22Rv1 (cell line): ENCODE measurements at regions not wholly inside any gene's neighbourhood (a gene's known extent, or its start where the extent isn't known, plus 50 kb on each side); places are given as distances from the start of the nearest gene placed in this dataset.

Experiments used
- H3K27ac ChIP-seq: fragments of 450-650 bp; 2 replicates; pipeline ENCODE4 v1.5.1; 2017
- CTCF ChIP-seq: fragments of 450-650 bp; IDR thresholded peaks from 2 replicates; pipeline ENCODE4 v1.5.1; 2017; ENCODE audit warnings: mild to moderate bottlenecking
- ZFX ChIP-seq: fragments of 450-650 bp; IDR thresholded peaks from 2 replicates; pipeline ENCODE4 v1.6.1; 2017; ENCODE audit warnings: antibody characterized with exemption, borderline replicate concordance

- TF ChIP-seq CTCF, result no peak
- no peak for TF ChIP-seq ZFX
- no peak overlapping the region for H3K27ac ChIP-seq
Measured at GRCh38 chr12:92332552-92332951, 186.9 kb upstream of the BTG1 start.

DNA sequence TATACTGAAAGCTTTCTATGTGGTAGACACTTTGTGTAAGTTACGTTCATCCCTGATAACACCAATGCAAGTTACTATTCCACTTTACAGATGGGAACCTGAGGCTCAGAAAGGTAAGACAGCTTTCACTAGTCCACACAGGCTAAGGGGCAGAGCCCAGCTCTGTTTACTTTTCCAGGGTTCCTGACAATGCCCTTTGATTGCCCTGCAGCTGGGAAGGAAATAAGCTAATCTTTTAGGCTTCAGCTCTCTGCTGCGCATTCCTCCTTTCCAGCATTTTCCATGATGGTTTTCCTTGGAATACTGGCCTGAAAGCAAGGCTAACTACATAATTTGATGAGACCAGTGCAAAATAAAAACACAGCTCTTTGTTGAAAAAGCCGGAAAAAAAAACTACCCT lies 185.7 kb upstream of the BTG1 start:
- H3K27ac ChIP-seq, result no peak overlapping the region
- TF ChIP-seq ZFX, result no peak
- TF ChIP-seq CTCF, result no peak

DNA sequence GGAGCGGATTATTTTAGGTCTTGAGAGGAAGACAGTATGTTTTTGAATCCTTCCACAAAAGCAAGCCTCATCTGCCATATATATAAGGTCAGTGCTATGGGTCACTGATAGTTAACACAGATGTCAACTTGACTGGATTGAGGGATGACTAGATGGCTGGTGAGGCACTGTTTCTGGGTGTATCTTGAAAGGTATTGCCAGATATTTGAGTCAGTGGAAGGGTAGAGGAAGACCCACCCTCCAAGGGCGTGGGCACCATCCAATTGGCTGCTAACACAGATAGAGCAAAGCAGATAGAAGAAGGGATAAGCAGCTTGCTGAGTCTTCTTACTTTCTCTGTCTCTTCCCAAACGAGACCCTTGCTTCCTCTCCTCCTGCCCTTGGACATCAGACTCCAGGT lies 185.0 kb upstream of the BTG1 start:
- no peak for TF ChIP-seq CTCF
- TF ChIP-seq ZFX, result no peak
- H3K27ac ChIP-seq, result no peak overlapping the region

DNA sequence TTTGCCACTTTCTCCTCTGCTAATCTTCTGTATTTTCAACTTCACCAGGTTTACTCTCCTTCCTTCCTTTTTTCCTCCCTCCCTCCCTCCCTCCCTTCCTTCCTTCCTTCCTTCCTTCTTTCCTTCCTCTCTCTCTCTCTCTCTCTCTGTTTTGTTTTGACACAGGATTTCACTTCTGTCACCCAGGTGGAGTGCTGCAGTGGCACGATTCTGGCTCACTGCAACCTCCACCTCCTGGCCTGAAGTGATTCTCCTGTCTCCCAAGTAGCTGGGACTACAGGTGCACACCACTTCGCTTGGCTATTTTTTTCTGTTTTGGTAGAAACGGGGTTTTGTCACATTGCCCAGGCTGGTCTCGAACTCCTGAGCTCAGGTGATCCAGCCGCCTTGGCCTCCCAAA lies 181.2 kb upstream of the BTG1 start:
- no peak for TF ChIP-seq CTCF
- TF ChIP-seq ZFX, result no peak
- H3K27ac ChIP-seq, result no peak overlapping the region

GRCh38 chr12:92324849-92325500 lies 179.3 kb upstream of the BTG1 start:
- H3K27ac ChIP-seq, result no peak overlapping the region
- TF ChIP-seq ZFX, result no peak
- no peak for TF ChIP-seq CTCF

GRCh38 chr12:92312463-92312964 lies 166.9 kb upstream of the BTG1 start:
- TF ChIP-seq ZFX, result no peak
- no peak for TF ChIP-seq CTCF
- H3K27ac ChIP-seq, result no peak overlapping the region

DNA sequence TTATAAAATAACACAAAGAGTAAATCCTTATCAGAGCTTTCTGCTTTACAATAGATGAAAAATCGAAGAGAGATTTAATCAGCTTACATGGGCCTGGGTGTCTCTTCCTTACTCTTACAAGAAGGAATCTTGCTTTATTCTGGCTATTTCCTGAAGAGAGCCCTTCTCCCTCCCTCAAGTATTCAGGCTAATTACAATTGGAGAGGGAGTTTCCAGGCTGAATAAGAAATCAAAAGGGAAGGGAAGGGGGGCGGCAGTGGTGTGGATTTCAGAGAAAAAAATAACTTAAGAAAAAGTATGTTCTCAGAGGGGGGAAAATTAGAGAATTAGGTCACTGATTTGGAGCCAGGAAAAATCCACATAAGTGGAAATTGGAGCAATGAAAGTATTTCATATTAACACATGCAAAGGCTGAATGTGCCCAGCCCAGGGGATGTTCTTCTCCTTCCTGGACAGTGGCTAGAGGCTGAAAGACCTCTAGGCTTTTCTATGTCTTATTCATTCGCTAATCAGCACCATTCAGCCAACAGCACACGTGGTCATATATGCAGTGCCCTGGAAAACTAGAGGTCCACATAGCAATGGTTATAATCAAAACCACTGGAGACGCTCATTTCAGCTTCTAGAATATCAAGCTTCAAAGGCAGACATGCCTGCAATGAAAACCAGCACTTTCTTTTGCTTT lies 158.9 kb upstream of the BTG1 start:
- no peak overlapping the region for H3K27ac ChIP-seq
- TF ChIP-seq CTCF (no peak), ZFX (no peak)
